HepG2 (cell line): ENCODE measurements at regions not wholly inside any gene's neighbourhood (a gene's known extent, or its start where the extent isn't known, plus 50 kb on each side); places are given as distances from the start of the nearest gene placed in this dataset.
A peak's percentile ranks its signal among the peaks of the same experiment; 100 is the strongest.

ENCODE experiments used
- ATAC-seq: fragments of 200-7000 bp; cut with Tn5 transposase; 3 replicates; pipeline ENCODE4 v1.9.1; 2020; ENCODE audit warnings: mild to moderate bottlenecking, moderate library complexity
- BruUV-seq: library from RNA; stranded (reverse); fragments of 400-500 nt; replicated peaks from 2 replicates; lab custom pipeline; 2021; lab: Mats Ljungman, UMichigan
- CTCF ChIA-PET: fragments of 300-600 bp; formaldehyde crosslinking; extraction: SDS; loops from one replicate; lab custom pipeline; 2021; ENCODE audit warnings: low total read pairs, inconsistent platforms, low intra/inter-chr PET ratio; lab: Yijun Ruan, JAX
- POLR2A ChIA-PET: fragments of 350-600 bp; sonication (Branson Sonifier 250); formaldehyde crosslinking; loops from one replicate; lab custom pipeline; 2020; ENCODE audit warnings: antibody characterized with exemption, inconsistent platforms; lab: Yijun Ruan, JAX
- DNase-seq: peaks from one replicate; pipeline ENCODE4 v3.0.0-alpha.2; 2015; ENCODE audit warnings: low spot score
- FAIRE-seq: peaks from 3 replicates; lab custom pipeline; 2011; peaks lifted over from hg19 to GRCh38; lab: Jason Lieb, UNC
- H2AFZ ChIP-seq: one replicate; pipeline ENCODE4 v1.6.1; 2011; ENCODE audit warnings: low read length, inconsistent platforms
- H3K27ac ChIP-seq: fragments of 300-600 bp; 3 replicates; pipeline ENCODE4 v1.8.0; 2011; ENCODE audit warnings: mixed run types, mild to moderate bottlenecking, mixed read lengths, low read length, inconsistent platforms; ENCODE audit not compliant: insufficient read depth; ENCODE audit errors: extremely low read length
- H3K27me3 ChIP-seq, 2 experiments: fragments of 200-600 bp in 1 of 2; 2 replicates in 1 of 2; 3 replicates in 1 of 2; pipeline versions ENCODE4 v1.6.0 to v1.8.0; 2011; ENCODE audit warnings: low read length in 2 of 2, mild to moderate bottlenecking in 2 of 2, moderate library complexity in 2 of 2, inconsistent platforms in 1 of 2; ENCODE audit not compliant: insufficient read depth in 2 of 2, control insufficient read depth in 1 of 2
- H3K36me3 ChIP-seq, 2 experiments: fragments of 200-600 bp in 1 of 2; replicated peaks in 1 of 2; 2 replicates in 1 of 2; 3 replicates in 1 of 2; pipeline versions ENCODE4 v1.5.1 to v1.8.0; 2011; ENCODE audit warnings: low read length in 2 of 2, inconsistent platforms in 1 of 2; ENCODE audit not compliant: insufficient read depth in 2 of 2, control insufficient read depth in 1 of 2
- H3K4me1 ChIP-seq: 2 replicates; pipeline ENCODE4 v1.5.1; 2012; ENCODE audit warnings: low read length, inconsistent platforms; ENCODE audit not compliant: insufficient read depth
- H3K4me2 ChIP-seq: 2 replicates; pipeline ENCODE4 v1.6.0; 2011; ENCODE audit warnings: low read depth, low read length, inconsistent platforms
- H3K4me3 ChIP-seq, 3 experiments: fragments of 200-600 bp in 1 of 3; sonication (generic), shearing (Covaris generic) in 1 of 3; replicated peaks in 1 of 3; 2 replicates each; pipeline ENCODE4 v1.5.1; 2011 to 2016; ENCODE audit warnings: low read length in 3 of 3, inconsistent platforms in 2 of 3, low read depth in 2 of 3, mild to moderate bottlenecking in 2 of 3, control low read depth in 1 of 3, mixed read lengths in 1 of 3; ENCODE audit not compliant: insufficient read depth in 1 of 3
- H3K79me2 ChIP-seq: one replicate; pipeline ENCODE4 v1.6.1; 2011; ENCODE audit warnings: low read length, inconsistent platforms; ENCODE audit not compliant: insufficient read depth
- H3K9ac ChIP-seq: 2 replicates; pipeline ENCODE4 v1.6.0; 2011; ENCODE audit warnings: mild to moderate bottlenecking, low read depth, low read length, inconsistent platforms; ENCODE audit not compliant: insufficient read depth
- H3K9me3 ChIP-seq: 2 replicates; pipeline ENCODE4 v1.5.1; 2012; ENCODE audit warnings: mild to moderate bottlenecking, low read length
- H4K20me1 ChIP-seq: 2 replicates; pipeline ENCODE4 v1.6.0; 2011; ENCODE audit warnings: inconsistent platforms, mild to moderate bottlenecking, low read length, moderate library complexity; ENCODE audit not compliant: insufficient read depth
- HNF4G ChIP-seq, 2 experiments: sonication (generic) in 1 of 2; formaldehyde crosslinking in 1 of 2; IDR thresholded peaks; 2 replicates each; pipeline versions ENCODE4 v1.4.0 to v1.6.1; 2011 to 2020; ENCODE audit warnings: borderline replicate concordance in 2 of 2, low read depth in 2 of 2, mild to moderate bottlenecking in 2 of 2, low read length in 1 of 2, missing genetic modification reagents in 1 of 2, moderate library complexity in 1 of 2
- MAFK ChIP-seq, 2 experiments: IDR thresholded peaks in 1 of 2; conservative IDR thresholded peaks in 1 of 2; 2 replicates each; pipeline ENCODE4 v1.6.1; 2011; ENCODE audit warnings: improper control_type of control experiment in 2 of 2, low read length in 2 of 2
- NFKB2 ChIP-seq: sonication (generic); formaldehyde crosslinking; IDR thresholded peaks from 2 replicates; pipeline ENCODE4 v1.4.0; 2020; ENCODE audit warnings: missing genetic modification reagents, borderline replicate concordance
- WGBS: methylation state at CpG from one replicate; pipeline ENCODE4 v1.1.6; 2017; ENCODE audit warnings: low lambda C conversion rate; 5-methylcytosine and 5-hydroxymethylcytosine counted together
- in situ Hi-C: cut with HindIII; loops from 2 replicates; pipeline ENCODE4 v1.10.0; 2017; ENCODE audit warnings: low pct_unique_long_range_greater_than_20kb; ENCODE audit not compliant: extremely low pct_ligation_motif_present
- intact Hi-C: fragments of 100-400 bp; cut with micrococcal nuclease; formaldehyde crosslinking; loops from one replicate; pipeline ENCODE4 v1.10.0; 2022; ENCODE audit not compliant: unreplicated experiment

DNA sequence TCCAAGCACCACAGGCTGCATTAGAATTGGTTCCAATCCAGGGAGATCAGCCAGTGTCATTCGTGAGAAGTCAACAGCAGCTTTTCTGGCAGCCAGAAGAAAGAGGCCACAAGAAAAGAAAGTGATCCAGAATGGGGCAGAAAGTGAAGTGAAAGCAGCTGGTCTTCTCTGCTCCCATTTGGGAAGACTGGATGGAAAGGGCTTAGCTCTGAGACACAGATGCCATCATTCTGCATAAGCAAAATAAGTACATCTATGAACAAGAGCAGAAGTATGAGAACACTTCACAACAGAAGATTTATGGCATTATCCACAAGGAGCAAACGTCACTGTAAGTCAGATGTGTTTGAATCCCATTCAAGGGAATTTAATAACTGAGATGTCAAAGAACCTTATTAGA is 326.5 kb upstream of the ESRRG start:
- Histone ChIP-seq H3K4me1 (no peaks in the 10 kb centered on the region), H3K9me3 (no peaks in the 10 kb centered on the region), H3K27ac (no peak overlapping the region), H3K36me3 (no peaks in the 10 kb centered on the region), H2AFZ (no peak overlapping the region), H3K4me3 (no peak overlapping the region), H3K4me2 (no peak overlapping the region), H3K9ac (no peak overlapping the region), H3K27me3 (no peaks in the 10 kb centered on the region), H4K20me1 (no peaks in the 10 kb centered on the region), H3K79me2 (no peaks in the 10 kb centered on the region)
- intact Hi-C loops: no loop called here
- in situ Hi-C loops: no loop called here
- 0% methylated on average over 2 of the region's 2 CpGs for WGBS
- FAIRE-seq: no peak
- no peak for TF ChIP-seq NFKB2 (CRISPR knock-in tag)
- ChIA-PET CTCF (no interaction called here), POLR2A (no interaction called here)
- ATAC-seq: no peak
- no TSS peak for BruUV-seq
- DNase-seq: no peak

- DNase-seq (no peak), ATAC-seq (no peak), FAIRE-seq (no peak)
- in situ Hi-C loops: no loop called here
- H3K4me3 ChIP-seq: no peak overlapping the region
- H3K4me2 ChIP-seq: no peak overlapping the region
- BruUV-seq: no TSS peak
- no peak overlapping the region for H2AFZ ChIP-seq
- WGBS: 0% methylated on average over 1 of the region's 1 CpG
- H3K9me3 ChIP-seq: no peaks in the 10 kb centered on the region
- no peak overlapping the region for H3K27ac ChIP-seq
- H3K27me3 ChIP-seq: no peaks in the 10 kb centered on the region
- no peaks in the 10 kb centered on the region for H3K4me1 ChIP-seq
- no peaks in the 10 kb centered on the region for H3K36me3 ChIP-seq
- TF ChIP-seq HNF4G (IDR thresholded peaks at IDR 0.05; ENCODE audit: borderline replicate concordance, low read depth, low read length): no peak
- no peak for TF ChIP-seq HNF4G (CRISPR knock-in tag; IDR thresholded peaks at IDR 0.05; ENCODE audit: borderline replicate concordance, low read depth)
- 0 out of 4 replicates have a peak, but pooled peaks have one; percentile 9 to 21 for TF ChIP-seq MAFK (conservative IDR thresholded peaks at IDR 0.05 in 1 of 2, IDR thresholded peaks at IDR 0.05 in 1 of 2; ENCODE audit: low read length in 2 of 2)
- H4K20me1 ChIP-seq: no peaks in the 10 kb centered on the region
- ChIA-PET POLR2A (no interaction called here), CTCF (no interaction called here)
- no peaks in the 10 kb centered on the region for H3K79me2 ChIP-seq
- intact Hi-C loops: no loop called here
- no peak overlapping the region for H3K9ac ChIP-seq
These were observed 325.9 kb upstream of the ESRRG start for GRCh38 chr1:217049081-217049480.
